MCF 10A (cell line): ENCODE measurements at regions not wholly inside any gene's neighbourhood (a gene's known extent, or its start where the extent isn't known, plus 50 kb on each side); places are given as distances from the start of the nearest gene placed in this dataset.

Experiments used
- BruUV-seq: library from RNA; stranded (reverse); fragments of 400-500 nt; replicated peaks from 2 replicates; lab custom pipeline; 2021; lab: Mats Ljungman, UMichigan
- CTCF ChIA-PET: fragments of 300-600 bp; sonication (Branson Sonifier 250); formaldehyde crosslinking; extraction: SDS; loops from one replicate; lab custom pipeline; 2021; ENCODE audit warnings: antibody characterized with exemption, inconsistent platforms; lab: Yijun Ruan, JAX
- POLR2A ChIA-PET: fragments of 300-600, 350-650 bp; sonication (Branson Sonifier 250); formaldehyde crosslinking; extraction: SDS; loops from one replicate; lab custom pipeline; 2020; ENCODE audit warnings: antibody characterized with exemption, inconsistent platforms; lab: Yijun Ruan, JAX
- DNase-seq: peaks from one replicate; pipeline ENCODE4 v3.0.0-alpha.2; 2018; ENCODE audit not compliant: unreplicated experiment
- H3K27ac Mint-ChIP-seq: one replicate; pipeline ENCODE4 v1.8.0; 2022; ENCODE audit warnings: mild to moderate bottlenecking, low read depth, mixed read lengths; ENCODE audit not compliant: unreplicated experiment
- H3K27me3 Mint-ChIP-seq: one replicate; pipeline ENCODE4 v1.8.0; 2022; ENCODE audit warnings: mixed read lengths; ENCODE audit not compliant: insufficient read depth, unreplicated experiment
- H3K36me3 Mint-ChIP-seq: one replicate; pipeline ENCODE4 v1.8.0; 2022; ENCODE audit warnings: mild to moderate bottlenecking, moderate library complexity, mixed read lengths; ENCODE audit not compliant: insufficient read depth, unreplicated experiment
- H3K4me1 Mint-ChIP-seq: one replicate; pipeline ENCODE4 v1.8.0; 2022; ENCODE audit warnings: mixed read lengths; ENCODE audit not compliant: insufficient read depth, unreplicated experiment
- H3K4me3 Mint-ChIP-seq: one replicate; pipeline ENCODE4 v1.8.0; 2022; ENCODE audit warnings: mild to moderate bottlenecking, moderate library complexity, mixed read lengths; ENCODE audit not compliant: unreplicated experiment
- H3K9me3 Mint-ChIP-seq: one replicate; pipeline ENCODE4 v1.8.0; 2022; ENCODE audit warnings: mixed read lengths; ENCODE audit not compliant: unreplicated experiment
- intact Hi-C: fragments of 100-400 bp; cut with micrococcal nuclease; formaldehyde crosslinking; loops from 2 replicates; pipeline ENCODE4 v1.14.1; 2022
- TF ChIP-seq, protein P1 (sequence below): fragments of 200-600 bp; IDR thresholded peaks from one replicate; pipeline ENCODE4 v1.8.0; 2022; ENCODE audit warnings: antibody characterized with exemption, mild to moderate bottlenecking; ENCODE audit not compliant: unreplicated experiment

DNA sequence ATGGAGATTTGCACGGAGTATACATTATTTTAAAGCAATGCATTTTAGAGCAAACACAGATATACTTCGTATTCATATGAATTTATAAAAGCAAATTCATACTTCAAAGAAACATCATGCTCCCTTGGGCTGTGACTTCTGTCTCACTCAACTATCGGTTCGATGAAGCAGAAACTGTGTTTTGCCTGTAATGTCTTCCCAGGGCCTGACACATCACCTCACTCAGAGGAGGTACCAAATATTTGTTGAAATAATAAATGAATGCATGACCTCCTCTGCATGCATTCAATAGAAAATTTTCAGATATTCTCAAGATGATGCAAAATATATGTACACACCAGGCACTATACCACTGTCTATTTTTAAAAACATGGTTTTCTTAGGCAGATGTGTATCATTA, 432.7 kb downstream of the EFNB2 start:
- H3K4me3 Mint-ChIP-seq = no peak overlapping the region
- BruUV-seq = no TSS peak
- peaks cover 62% of the 10 kb centered on the region for H3K4me1 Mint-ChIP-seq
- intact Hi-C loops = loop anchor here (5.0 kb wide), 1 partner anchor 430 kb away; no protein-coding TSS in a partner anchor
- H3K9me3 Mint-ChIP-seq = no peaks in the 10 kb centered on the region
- POLR2A ChIA-PET = no interaction called here
- CTCF ChIA-PET = no interaction called here
- TF ChIP-seq, protein P1, sequence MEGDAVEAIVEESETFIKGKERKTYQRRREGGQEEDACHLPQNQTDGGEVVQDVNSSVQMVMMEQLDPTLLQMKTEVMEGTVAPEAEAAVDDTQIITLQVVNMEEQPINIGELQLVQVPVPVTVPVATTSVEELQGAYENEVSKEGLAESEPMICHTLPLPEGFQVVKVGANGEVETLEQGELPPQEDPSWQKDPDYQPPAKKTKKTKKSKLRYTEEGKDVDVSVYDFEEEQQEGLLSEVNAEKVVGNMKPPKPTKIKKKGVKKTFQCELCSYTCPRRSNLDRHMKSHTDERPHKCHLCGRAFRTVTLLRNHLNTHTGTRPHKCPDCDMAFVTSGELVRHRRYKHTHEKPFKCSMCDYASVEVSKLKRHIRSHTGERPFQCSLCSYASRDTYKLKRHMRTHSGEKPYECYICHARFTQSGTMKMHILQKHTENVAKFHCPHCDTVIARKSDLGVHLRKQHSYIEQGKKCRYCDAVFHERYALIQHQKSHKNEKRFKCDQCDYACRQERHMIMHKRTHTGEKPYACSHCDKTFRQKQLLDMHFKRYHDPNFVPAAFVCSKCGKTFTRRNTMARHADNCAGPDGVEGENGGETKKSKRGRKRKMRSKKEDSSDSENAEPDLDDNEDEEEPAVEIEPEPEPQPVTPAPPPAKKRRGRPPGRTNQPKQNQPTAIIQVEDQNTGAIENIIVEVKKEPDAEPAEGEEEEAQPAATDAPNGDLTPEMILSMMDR = no peak
- no peak for DNase-seq
- H3K36me3 Mint-ChIP-seq = peaks cover 5% of the 10 kb centered on the region
- H3K27me3 Mint-ChIP-seq = no peaks in the 10 kb centered on the region
- peak overlapping the region; percentile 96 for H3K27ac Mint-ChIP-seq

DNA sequence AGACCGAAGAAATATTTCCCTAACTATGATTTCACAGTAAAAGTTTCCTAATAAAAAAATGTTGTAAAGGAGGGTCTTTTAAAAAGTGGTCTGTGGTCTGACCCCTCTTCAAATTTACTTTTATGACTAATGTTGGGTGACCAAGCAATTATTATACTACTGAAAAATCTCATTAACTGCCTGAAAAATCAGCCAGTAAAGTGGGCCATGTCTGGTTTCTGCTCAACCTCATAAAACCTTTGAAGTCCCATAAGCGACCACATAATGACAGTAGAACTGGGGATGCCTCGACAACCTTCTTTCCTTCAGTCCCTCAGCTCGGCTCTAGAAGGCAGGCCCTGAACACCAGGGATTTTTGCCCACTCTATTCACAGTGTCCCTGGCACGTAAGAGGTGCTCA, 434.3 kb downstream of the EFNB2 start:
- ChIA-PET CTCF (no interaction called here), POLR2A (interaction anchor here (0.8 kb wide), 2 partner anchors 16 to 248 kb away, joined by 3 read pairs; no protein-coding TSS in a partner anchor)
- DNase-seq = no peak
- intact Hi-C loops = loop anchor here (5.0 kb wide), 1 partner anchor 431 kb away; no protein-coding TSS in a partner anchor
- no peak overlapping the region for H3K4me3 Mint-ChIP-seq
- H3K4me1 Mint-ChIP-seq = peaks cover 72% of the 10 kb centered on the region
- H3K27ac Mint-ChIP-seq = peak overlapping the region; percentile 83
- no TSS peak for BruUV-seq
- H3K27me3 Mint-ChIP-seq = no peaks in the 10 kb centered on the region
- peaks cover 6% of the 10 kb centered on the region for H3K36me3 Mint-ChIP-seq
- H3K9me3 Mint-ChIP-seq = no peaks in the 10 kb centered on the region
- TF ChIP-seq, protein P1 = no peak

DNA sequence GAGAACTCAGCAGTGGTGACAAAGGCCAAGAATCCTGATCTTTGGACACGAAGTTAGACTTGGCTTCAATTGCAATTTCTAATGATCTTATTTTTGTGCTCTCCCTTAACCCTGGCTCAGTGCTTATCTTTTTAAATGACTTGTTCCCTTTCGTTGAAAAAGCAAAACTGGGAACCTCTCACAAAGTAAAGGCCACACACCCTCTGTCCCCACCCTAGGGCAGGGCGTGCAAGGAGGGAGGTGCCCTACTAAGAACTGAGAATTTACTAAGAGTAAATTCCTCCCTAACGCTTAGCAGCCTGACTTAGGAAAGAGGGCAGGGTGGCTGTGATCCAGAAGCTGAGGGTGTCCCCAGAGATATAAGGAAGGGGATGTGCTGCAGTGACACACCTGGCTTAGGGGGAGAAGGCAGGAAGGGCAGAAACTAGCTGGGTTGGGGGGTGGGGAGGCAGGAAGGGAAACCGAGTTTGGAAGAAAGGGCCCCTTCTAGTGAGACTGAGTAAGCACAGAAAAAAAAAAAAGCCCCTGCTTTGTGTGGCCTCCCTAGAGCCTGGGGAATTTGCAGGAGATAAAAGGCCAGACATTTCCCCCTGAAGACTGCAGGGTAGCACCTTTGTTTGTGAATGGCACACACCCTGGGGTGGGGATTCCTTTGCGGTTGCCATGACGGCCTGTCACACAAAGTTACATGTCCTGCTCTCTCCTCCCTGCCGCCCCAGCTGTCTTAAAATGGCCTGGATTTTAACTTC, 435.1 kb downstream of the EFNB2 start:
- Mint-ChIP-seq H3K9me3 (peaks cover 8% of the 10 kb centered on the region), H3K27me3 (no peaks in the 10 kb centered on the region), H3K27ac (peak overlapping the region; percentile 83), H3K36me3 (peaks cover 9% of the 10 kb centered on the region), H3K4me1 (peaks cover 78% of the 10 kb centered on the region), H3K4me3 (peak overlapping the region; percentile 11)
- BruUV-seq = no TSS peak
- intact Hi-C loops = loop anchor here (5.0 kb wide), 1 partner anchor 432 kb away; no protein-coding TSS in a partner anchor
- ChIA-PET POLR2A (interaction anchor here (0.8 to 1.0 kb wide), 3 partner anchors 17 to 249 kb away, joined by 3 read pairs; no protein-coding TSS in a partner anchor), CTCF (interaction anchor here (0.5 to 0.7 kb wide), 2 partner anchors 357 to 380 kb away, joined by 3 read pairs; no protein-coding TSS in a partner anchor)
- DNase-seq = peak; percentile 51
- TF ChIP-seq, protein P1 = no peak

DNA sequence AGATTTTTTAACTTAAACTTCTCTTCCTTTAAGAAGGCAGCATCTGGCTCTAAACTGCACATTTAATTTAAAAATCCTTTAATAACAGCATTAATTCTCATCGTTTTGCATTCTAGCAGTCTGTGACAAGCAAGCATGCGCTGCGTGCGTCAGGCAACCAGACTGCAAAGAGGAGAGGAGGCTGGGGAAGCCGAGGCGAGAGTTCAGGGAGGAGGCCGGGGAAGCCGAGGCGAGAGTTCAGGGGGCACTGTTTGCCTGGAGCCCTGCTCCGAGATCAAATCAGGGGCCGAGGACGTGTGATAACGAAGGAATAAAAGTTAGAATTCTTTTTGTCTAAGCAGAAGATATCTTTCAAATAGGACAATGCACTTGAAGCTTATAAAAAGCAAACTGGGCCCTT, 435.7 kb downstream of the EFNB2 start:
- peak overlapping the region; percentile 83 for H3K27ac Mint-ChIP-seq
- BruUV-seq = no TSS peak
- POLR2A ChIA-PET = interaction anchor here (1.0 kb wide), 1 partner anchor 17 kb away, joined by 3 read pairs; no protein-coding TSS in a partner anchor
- H3K4me1 Mint-ChIP-seq = peaks cover 77% of the 10 kb centered on the region
- no peak for DNase-seq
- H3K4me3 Mint-ChIP-seq = no peak overlapping the region
- TF ChIP-seq, protein P1 = no peak
- H3K9me3 Mint-ChIP-seq = peaks cover 11% of the 10 kb centered on the region
- no peaks in the 10 kb centered on the region for H3K27me3 Mint-ChIP-seq
- intact Hi-C loops = loop anchor here (5.0 kb wide), 1 partner anchor 433 kb away; no protein-coding TSS in a partner anchor
- CTCF ChIA-PET = interaction anchor here (0.7 kb wide), 1 partner anchor 357 kb away, joined by 3 read pairs; no protein-coding TSS in a partner anchor
- peaks cover 12% of the 10 kb centered on the region for H3K36me3 Mint-ChIP-seq
